Stomach (tissue), 8 donors: ENCODE measurements at regions not wholly inside any gene's neighbourhood (a gene's known extent, or its start where the extent isn't known, plus 50 kb on each side); places are given as distances from the start of the nearest gene placed in this dataset.

ENCODE experiments used
- DNase-seq, 2 donors: peaks; one replicate each; pipeline versions ENCODE4 v3.0.0 to v3.0.0-alpha.2; 2013 to 2019
- H3K27ac ChIP-seq, 5 donors: fragments of 200-600 bp in 4 of 5; sonication (generic) in 4 of 5; one replicate each; pipeline ENCODE4 v1.5.1; 2013 to 2019; ENCODE audit warnings: mild to moderate bottlenecking in 1 of 5, moderate library complexity in 1 of 5
- H3K27me3 ChIP-seq, 3 donors: fragments of 200-600 bp; sonication (generic); one replicate each; pipeline ENCODE4 v1.5.1; 2017 to 2019; ENCODE audit warnings: mixed run types in 1 of 3
- H3K36me3 ChIP-seq, 4 donors: fragments of 200-600 bp; sonication (generic); 1 replicate in 3 of 4; 2 replicates in 1 of 4; pipeline ENCODE4 v1.5.1; 2016 to 2019
- H3K4me1 ChIP-seq, 4 donors: fragments of 200-600 bp; sonication (generic); one replicate each; pipeline ENCODE4 v1.5.1; 2016 to 2019
- H3K4me3 ChIP-seq, 4 donors: fragments of 200-600 bp; sonication (generic) in 3 of 4; one replicate each; pipeline ENCODE4 v1.5.1; 2016 to 2019; ENCODE audit warnings: mild to moderate bottlenecking in 1 of 4
- H3K9me3 ChIP-seq, 4 donors: fragments of 200-600 bp; sonication (generic); one replicate each; pipeline ENCODE4 v1.5.1; 2016 to 2019
- CTCF ChIP-seq, 7 experiments: fragments of 450-650 bp in 4 of 7; fragments of 200-600 bp in 3 of 7; sonication (generic) in 3 of 7; IDR thresholded peaks; one replicate each; pipeline ENCODE4 v1.5.1; 2016 to 2019; ENCODE audit warnings: antibody characterized with exemption in 7 of 7, control low read depth in 2 of 7, mild to moderate bottlenecking in 1 of 7
- EP300 ChIP-seq: sonication (generic); formaldehyde crosslinking; IDR thresholded peaks from one replicate; pipeline ENCODE4 v1.6.1; 2017; ENCODE audit warnings: antibody characterized with exemption
- POLR2A ChIP-seq, 4 donors: fragments of 450-650 bp; IDR thresholded peaks; one replicate each; pipeline ENCODE4 v1.6.1; 2016; ENCODE audit warnings: antibody characterized with exemption in 4 of 4, control low read depth in 2 of 4, mild to moderate bottlenecking in 1 of 4, moderate library complexity in 1 of 4
- POLR2AphosphoS5 ChIP-seq, 3 donors: sonication (generic); formaldehyde crosslinking; IDR thresholded peaks; one replicate each; pipeline ENCODE4 v1.6.1; 2016; ENCODE audit warnings: antibody characterized with exemption in 3 of 3
- WGBS, 5 donors: extraction: QIAGEN DNeasy Blood & Tissue Kit in 3 of 5; methylation state at CpG; one replicate each; pipeline versions ENCODE4 v1.1.5 to v1.1.7; 2013 to 2018; 5-methylcytosine and 5-hydroxymethylcytosine counted together
- intact Hi-C: fragments of 100-400 bp; cut with DNase I; formaldehyde crosslinking; loops from one replicate; pipeline ENCODE4 v1.15.1; 2023; ENCODE audit warnings: low total_unique reads
- donor health status: healthy with polysubstance abuse.
- donor health status: Bipolar disorder and iron deficiency.
- donor health status: healthy.

GRCh38 chr22:44580176-44581095, 82.4 kb upstream of the RTL6 start:
- no peak for DNase-seq
- 71 to 80% (median 77%) methylated on average over 22 of the region's 22 CpGs for WGBS, 5 donors
- peaks cover 0 to 88% (median 2%) of the 10 kb centered on the region in 3 donors for H3K27me3 ChIP-seq

GRCh38 chr22:44578516-44579230, 80.6 kb upstream of the RTL6 start:
- no peaks in the 10 kb centered on the region for H3K9me3 ChIP-seq
- no peak for DNase-seq
- no peaks in the 10 kb centered on the region for H3K36me3 ChIP-seq
- peaks cover 0 to 12% (median 4%) of the 10 kb centered on the region in 4 donors for H3K4me1 ChIP-seq
- H3K27me3 ChIP-seq: peaks cover 0 to 83% (median 0%) of the 10 kb centered on the region in 3 donors
- no peak overlapping the region for H3K27ac ChIP-seq
- no peak overlapping the region for H3K4me3 ChIP-seq
- TF ChIP-seq EP300 (no peak), CTCF (IDR thresholded peaks at IDR 0.05) (no peak), POLR2AphosphoS5 (IDR thresholded peaks at IDR 0.05) (no peak), POLR2A (IDR thresholded peaks at IDR 0.05) (no peak)
- intact Hi-C loops: no loop called here
- 66 to 77% (median 70%) methylated on average over 9 to 10 of the region's 10 CpGs for WGBS, 5 donors

More at GRCh38 chr22:44580176-44581095, 82.4 kb upstream of the RTL6 start:
- no peaks in the 10 kb centered on the region for H3K36me3 ChIP-seq
- H3K4me1 ChIP-seq: no peaks in the 10 kb centered on the region
- TF ChIP-seq POLR2AphosphoS5 (IDR thresholded peaks at IDR 0.05): no peak
- no peak for TF ChIP-seq EP300
- no peak for TF ChIP-seq POLR2A (IDR thresholded peaks at IDR 0.05)
- no peak for TF ChIP-seq CTCF (IDR thresholded peaks at IDR 0.05)
- no peak overlapping the region for H3K4me3 ChIP-seq
- H3K9me3 ChIP-seq: no peaks in the 10 kb centered on the region
- intact Hi-C loops: no loop called here
- no peak overlapping the region for H3K27ac ChIP-seq

GRCh38 chr22:44578110-44578457, 80.1 kb upstream of the RTL6 start:
- TF ChIP-seq POLR2A (IDR thresholded peaks at IDR 0.05): no peak
- no peak for TF ChIP-seq CTCF (IDR thresholded peaks at IDR 0.05)
- TF ChIP-seq POLR2AphosphoS5 (IDR thresholded peaks at IDR 0.05): no peak
- no peak for TF ChIP-seq EP300
- DNase-seq: no peak

GRCh38 chr22:44577391-44578109, 79.5 kb upstream of the RTL6 start:
- no peak for DNase-seq
- intact Hi-C loops: no loop called here

More at GRCh38 chr22:44578110-44578457, 80.1 kb upstream of the RTL6 start:
- peaks cover 0 to 77% (median 0%) of the 10 kb centered on the region in 3 donors for H3K27me3 ChIP-seq
- WGBS, 5 donors: 41 to 53% (median 50%) methylated on average over 2 to 3 of the region's 3 CpGs
- H3K36me3 ChIP-seq: no peaks in the 10 kb centered on the region
- intact Hi-C loops: no loop called here
- H3K27ac ChIP-seq: no peak overlapping the region
- H3K4me3 ChIP-seq: no peak overlapping the region
- H3K9me3 ChIP-seq: no peaks in the 10 kb centered on the region
- peaks cover 0 to 13% (median 4%) of the 10 kb centered on the region in 4 donors for H3K4me1 ChIP-seq

More at GRCh38 chr22:44577391-44578109, 79.5 kb upstream of the RTL6 start:
- H3K27me3 ChIP-seq: peaks cover 0 to 72% (median 0%) of the 10 kb centered on the region in 3 donors
- H3K27ac ChIP-seq: no peak overlapping the region
- TF ChIP-seq CTCF (IDR thresholded peaks at IDR 0.05): no peak
- TF ChIP-seq POLR2A (IDR thresholded peaks at IDR 0.05): no peak
- no peak for TF ChIP-seq POLR2AphosphoS5 (IDR thresholded peaks at IDR 0.05)
- no peak for TF ChIP-seq EP300
- WGBS, 5 donors: 82 to 90% (median 85%) methylated on average over 15 to 26 of the region's 26 CpGs
- H3K4me1 ChIP-seq: peaks cover 0 to 13% (median 4%) of the 10 kb centered on the region in 4 donors
- H3K36me3 ChIP-seq: no peaks in the 10 kb centered on the region
- no peaks in the 10 kb centered on the region for H3K9me3 ChIP-seq
- no peak overlapping the region for H3K4me3 ChIP-seq
